Erythroblast (primary cell): ENCODE measurements at regions not wholly inside any gene's neighbourhood (a gene's known extent, or its start where the extent isn't known, plus 50 kb on each side); places are given as distances from the start of the nearest gene placed in this dataset.
A peak's percentile ranks its signal among the peaks of the same experiment; 100 is the strongest.

Source experiments
- DNase-seq, 2 experiments: peaks; one replicate each; lab custom pipeline; 2025; lab: John Stamatoyannopoulos, UW
- GATA1 ChIP-seq: IDR thresholded peaks from 2 replicates; pipeline ENCODE4 v1.6.1; 2011; ENCODE audit warnings: low read depth, mild to moderate bottlenecking, control low read depth, low read length, moderate library complexity
- POLR2A ChIP-seq: IDR thresholded peaks from 2 replicates; pipeline ENCODE4 v1.6.1; 2011; ENCODE audit warnings: mild to moderate bottlenecking, low read length

- peak in 1 of 2 experiments; percentile 21 for DNase-seq
These were observed 97.4 kb upstream of the PRDM11 start for GRCh38 chr11:45048870-45049691.

GRCh38 chr11:45050111-45050510, 96.3 kb upstream of the PRDM11 start:
- no peak for TF ChIP-seq POLR2A
- no peak for DNase-seq

More at GRCh38 chr11:45048870-45049691, 97.4 kb upstream of the PRDM11 start:
- no peak for TF ChIP-seq POLR2A
- no peak for TF ChIP-seq GATA1

GRCh38 chr11:45051621-45052020, 94.8 kb upstream of the PRDM11 start:
- no peak for DNase-seq
- no peak for TF ChIP-seq POLR2A
- TF ChIP-seq GATA1 = no peak

- DNase-seq = no peak
- no peak for TF ChIP-seq POLR2A
- TF ChIP-seq GATA1 = no peak
These were observed 94.1 kb upstream of the PRDM11 start for GRCh38 chr11:45052361-45052760.

- no peak for DNase-seq
- no peak for TF ChIP-seq POLR2A
- TF ChIP-seq GATA1 = no peak
These were observed 92.5 kb upstream of the PRDM11 start for GRCh38 chr11:45053736-45054446.

GRCh38 chr11:45054956-45055355, 91.5 kb upstream of the PRDM11 start:
- no peak for TF ChIP-seq GATA1
- no peak for TF ChIP-seq POLR2A
- DNase-seq = no peak

GRCh38 chr11:45056529-45056928, 89.9 kb upstream of the PRDM11 start:
- TF ChIP-seq POLR2A (no peak), GATA1 (no peak)
- no peak for DNase-seq

- no peak for TF ChIP-seq POLR2A
- no peak for TF ChIP-seq GATA1
These were observed 88.3 kb upstream of the PRDM11 start for GRCh38 chr11:45057938-45058646.

GRCh38 chr11:45058647-45058950, 87.8 kb upstream of the PRDM11 start:
- no peak for DNase-seq
- TF ChIP-seq GATA1 = no peak
- no peak for TF ChIP-seq POLR2A

More at GRCh38 chr11:45057938-45058646, 88.3 kb upstream of the PRDM11 start:
- no peak for DNase-seq

GRCh38 chr11:45060707-45061106, 85.7 kb upstream of the PRDM11 start:
- no peak for TF ChIP-seq GATA1
- no peak for TF ChIP-seq POLR2A
- no peak for DNase-seq

GRCh38 chr11:45061641-45062040, 84.8 kb upstream of the PRDM11 start:
- TF ChIP-seq GATA1 (no peak), POLR2A (no peak)

GRCh38 chr11:45062115-45062514, 84.3 kb upstream of the PRDM11 start:
- TF ChIP-seq POLR2A (no peak), GATA1 (no peak)
- DNase-seq = no peak

More at GRCh38 chr11:45061641-45062040, 84.8 kb upstream of the PRDM11 start:
- no peak for DNase-seq

- DNase-seq = no peak
- TF ChIP-seq GATA1 = no peak
- TF ChIP-seq POLR2A = no peak
These were observed 83.3 kb upstream of the PRDM11 start for GRCh38 chr11:45062974-45063635.
